Large intestine (tissue), 3 donors: ENCODE measurements at regions not wholly inside any gene's neighbourhood (a gene's known extent, or its start where the extent isn't known, plus 50 kb on each side); places are given as distances from the start of the nearest gene placed in this dataset.

Experiments used
- DNase-seq, 2 donors: peaks; one replicate each; pipeline versions ENCODE4 v3.0.0 to v3.0.0-alpha.2; 2013
- H3K27ac ChIP-seq: one replicate; pipeline ENCODE4 v1.5.1; 2013; ENCODE audit warnings: low read length
- H3K27me3 ChIP-seq: 2 replicates; pipeline ENCODE4 v1.6.1; 2013; ENCODE audit warnings: low read length; ENCODE audit not compliant: control insufficient read depth, insufficient read depth
- H3K36me3 ChIP-seq: 2 replicates; pipeline ENCODE4 v1.6.1; 2013; ENCODE audit warnings: low read length; ENCODE audit not compliant: control insufficient read depth, insufficient read depth
- H3K4me1 ChIP-seq: one replicate; pipeline ENCODE4 v1.6.1; 2013; ENCODE audit warnings: low read length; ENCODE audit not compliant: control insufficient read depth, insufficient read depth
- H3K4me3 ChIP-seq: one replicate; pipeline ENCODE4 v1.5.1; 2013; ENCODE audit warnings: low read length
- H3K9me3 ChIP-seq: one replicate; pipeline ENCODE4 v1.6.1; 2013; ENCODE audit warnings: mild to moderate bottlenecking, low read depth, low read length, moderate library complexity; ENCODE audit not compliant: control insufficient read depth
- whole genome bisulfite sequencing: methylation state at CpG from one replicate; pipeline ENCODE4 v1.1.5; 2013; ENCODE audit warnings: low lambda C conversion rate; ENCODE audit not compliant: insufficient coverage; 5-methylcytosine and 5-hydroxymethylcytosine counted together

- WGBS, result 75% methylated on average over 5 of the region's 5 CpGs
- H3K27ac ChIP-seq, result no peak overlapping the region
- no peaks in the 10 kb centered on the region for H3K36me3 ChIP-seq
Measured at GRCh38 chr1:185408700-185409270, 91.7 kb upstream of the IVNS1ABP start.

GRCh38 chr1:185406691-185407009 is 89.6 kb upstream of the IVNS1ABP start:
- Histone ChIP-seq H3K27me3 (no peaks in the 10 kb centered on the region), H3K27ac (no peak overlapping the region), H3K4me1 (no peaks in the 10 kb centered on the region), H3K9me3 (peaks cover 2% of the 10 kb centered on the region), H3K4me3 (no peak overlapping the region), H3K36me3 (no peaks in the 10 kb centered on the region)
- no peak for DNase-seq
- no CpG with 5 or more reads among the region's 1 CpG for WGBS

More at GRCh38 chr1:185408700-185409270, 91.7 kb upstream of the IVNS1ABP start:
- no peak for DNase-seq
- H3K4me3 ChIP-seq, result no peak overlapping the region
- peaks cover 2% of the 10 kb centered on the region for H3K9me3 ChIP-seq
- H3K27me3 ChIP-seq, result no peaks in the 10 kb centered on the region
- H3K4me1 ChIP-seq, result no peaks in the 10 kb centered on the region

GRCh38 chr1:185406006-185406690 is 89.1 kb upstream of the IVNS1ABP start:
- H3K4me3 ChIP-seq, result no peak overlapping the region
- no peaks in the 10 kb centered on the region for H3K36me3 ChIP-seq
- no peaks in the 10 kb centered on the region for H3K4me1 ChIP-seq

GRCh38 chr1:185404907-185405568 is 88.0 kb upstream of the IVNS1ABP start:
- H3K4me3 ChIP-seq, result no peak overlapping the region
- H3K27me3 ChIP-seq, result no peaks in the 10 kb centered on the region
- H3K36me3 ChIP-seq, result no peaks in the 10 kb centered on the region
- peaks cover 2% of the 10 kb centered on the region for H3K9me3 ChIP-seq
- DNase-seq, result peak; percentile 29 to 63
- no peaks in the 10 kb centered on the region for H3K4me1 ChIP-seq
- 20% methylated on average over 1 of the region's 6 CpGs for WGBS
- H3K27ac ChIP-seq, result no peak overlapping the region

More at GRCh38 chr1:185406006-185406690, 89.1 kb upstream of the IVNS1ABP start:
- no peak for DNase-seq
- Histone ChIP-seq H3K27ac (no peak overlapping the region), H3K27me3 (no peaks in the 10 kb centered on the region), H3K9me3 (peaks cover 2% of the 10 kb centered on the region)
- no CpG with 5 or more reads among the region's 3 CpGs for WGBS

GRCh38 chr1:185404291-185404690 is 87.2 kb upstream of the IVNS1ABP start:
- H3K36me3 ChIP-seq, result no peaks in the 10 kb centered on the region
- H3K4me1 ChIP-seq, result no peaks in the 10 kb centered on the region
- WGBS, result no CpG with 5 or more reads among the region's 12 CpGs
- no peaks in the 10 kb centered on the region for H3K27me3 ChIP-seq
- H3K9me3 ChIP-seq, result peaks cover 2% of the 10 kb centered on the region
- no peak overlapping the region for H3K27ac ChIP-seq
- peak overlapping the region; percentile 15 for H3K4me3 ChIP-seq
- peak in 1 of 2 donors; percentile 39 for DNase-seq

- no peak overlapping the region for H3K4me3 ChIP-seq
- no peak for DNase-seq
- H3K27ac ChIP-seq, result no peak overlapping the region
- peaks cover 2% of the 10 kb centered on the region for H3K9me3 ChIP-seq
- H3K36me3 ChIP-seq, result no peaks in the 10 kb centered on the region
- WGBS, result 45% methylated on average over 2 of the region's 3 CpGs
- H3K4me1 ChIP-seq, result no peaks in the 10 kb centered on the region
- no peaks in the 10 kb centered on the region for H3K27me3 ChIP-seq
Measured at GRCh38 chr1:185402930-185403329, 85.9 kb upstream of the IVNS1ABP start.

- DNase-seq, result no peak
- no peak overlapping the region for H3K27ac ChIP-seq
- no peaks in the 10 kb centered on the region for H3K27me3 ChIP-seq
- H3K4me1 ChIP-seq, result no peaks in the 10 kb centered on the region
- no peak overlapping the region for H3K4me3 ChIP-seq
- no peaks in the 10 kb centered on the region for H3K9me3 ChIP-seq
- WGBS, result 100% methylated on average over 1 of the region's 3 CpGs
- no peaks in the 10 kb centered on the region for H3K36me3 ChIP-seq
Measured at GRCh38 chr1:185401019-185401418, 84.0 kb upstream of the IVNS1ABP start.

- H3K27ac ChIP-seq, result no peak overlapping the region
- no peaks in the 10 kb centered on the region for H3K36me3 ChIP-seq
- H3K4me3 ChIP-seq, result no peak overlapping the region
- H3K4me1 ChIP-seq, result no peaks in the 10 kb centered on the region
- WGBS, result 100% methylated on average over 1 of the region's 1 CpG
- H3K27me3 ChIP-seq, result no peaks in the 10 kb centered on the region
- no peaks in the 10 kb centered on the region for H3K9me3 ChIP-seq
- no peak for DNase-seq
Measured at GRCh38 chr1:185400052-185400451, 83.0 kb upstream of the IVNS1ABP start.

- Histone ChIP-seq H3K4me1 (no peaks in the 10 kb centered on the region), H3K27me3 (no peaks in the 10 kb centered on the region), H3K4me3 (no peak overlapping the region), H3K27ac (no peak overlapping the region), H3K36me3 (no peaks in the 10 kb centered on the region), H3K9me3 (no peaks in the 10 kb centered on the region)
- DNase-seq, result no peak
Measured at GRCh38 chr1:185398599-185398998, 81.6 kb upstream of the IVNS1ABP start.

GRCh38 chr1:185398022-185398421 is 81.0 kb upstream of the IVNS1ABP start:
- H3K27ac ChIP-seq, result no peak overlapping the region
- H3K4me3 ChIP-seq, result no peak overlapping the region
- WGBS, result no CpG with 5 or more reads among the region's 2 CpGs
- H3K36me3 ChIP-seq, result no peaks in the 10 kb centered on the region
- no peaks in the 10 kb centered on the region for H3K9me3 ChIP-seq
- H3K4me1 ChIP-seq, result no peaks in the 10 kb centered on the region
- no peak for DNase-seq
- no peaks in the 10 kb centered on the region for H3K27me3 ChIP-seq
